Heart left ventricle (tissue), 13 donors: ENCODE measurements at regions not wholly inside any gene's neighbourhood (a gene's known extent, or its start where the extent isn't known, plus 50 kb on each side); places are given as distances from the start of the nearest gene placed in this dataset.

Experiments used
- CTCF ChIP-seq, 12 donors: fragments of 200-600 bp; sonication (generic) in 4 of 12; IDR thresholded peaks; one replicate each; pipeline versions ENCODE4 v1.5.0 to v1.8.0; 2018 to 2022; ENCODE audit warnings: antibody characterized with exemption in 12 of 12, mild to moderate bottlenecking in 5 of 12
- POLR2A ChIP-seq, 2 donors: fragments of 450-650 bp; IDR thresholded peaks; one replicate each; pipeline ENCODE4 v1.6.1; 2017; ENCODE audit warnings: antibody characterized with exemption in 2 of 2, mild to moderate bottlenecking in 2 of 2, moderate library complexity in 2 of 2
- donor health status: ischemic (EF 13 %, LVEDD 7.1; RV severe dilation, severe dysfunction).
- donor health status: DM: no; HTN: yes; CAD: no.
- donor health status: DM: no; HTN: no; CAD: no.
- donor health status: ischemic (EF 25% LVEDD 6.9; RV normal size, moderate dysfunction).
- donor health status: ischemic (EF 25% LVEDD 5.7; RV mildly dilated, moderate dysfunction).
- donor health status: ischemic (EF 35%, LVEDD 5.7; RV mildly dilated, moderate dysfunction).
- donor health status: nonischemic (EF 11% LVEDD 7.7; RV severe dilation, severe dysfunction).
- donor health status: DM: yes; HTN: yes; CAD: no.
- donor health status: PGD.
- donor health status: ischemic (EF 29% LVEDD 5.4; RV normal size, mild dysfunction).
- donor health status: nonischemic (EF 23%, LVEDD 6.1; RV moderate dilation, normal function).

GRCh38 chr1:34645109-34645688 is 109.6 kb upstream of the GJB5 start:
- TF ChIP-seq POLR2A (IDR thresholded peaks at IDR 0.05) (no peak), CTCF (IDR thresholded peaks at IDR 0.05) (no peak)
